ENCODE measurements at regions not wholly inside any gene's neighbourhood (a gene's known extent, or its start where the extent isn't known, plus 50 kb on each side); places are given as distances from the start of the nearest gene placed in this dataset.

DNA sequence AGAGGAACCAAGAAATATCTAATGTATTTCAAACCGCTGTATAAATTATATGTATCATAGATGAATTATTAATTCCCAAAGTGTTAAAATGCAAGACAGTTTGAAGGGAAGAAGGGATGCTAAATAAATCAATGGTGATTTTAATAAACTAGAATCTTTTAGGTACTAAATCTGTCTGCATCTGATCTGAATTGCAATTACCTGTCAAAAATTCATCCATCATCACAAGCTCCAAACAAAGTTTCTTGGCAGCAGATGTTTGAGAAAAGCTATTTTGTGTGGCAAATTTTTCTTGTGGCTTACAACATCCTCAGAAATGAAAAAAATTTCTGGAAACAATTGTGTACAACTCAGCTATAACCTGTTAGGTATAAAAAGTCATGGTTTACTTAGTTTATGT lies 816.0 kb upstream of the NDST4 start:
- Histone ChIP-seq H2BK15ac (ENCODE audit: low read depth, low read length) (no peak overlapping the region), H3K79me2 (ENCODE audit: insufficient read depth, low read length) (no peaks in the 10 kb centered on the region), H3K79me1 (ENCODE audit: insufficient read depth, low read depth, low read length, poor library complexity, severe bottlenecking) (no peaks in the 10 kb centered on the region), H4K20me1 (ENCODE audit: control insufficient read depth, insufficient read depth, insufficient read length) (no peaks in the 10 kb centered on the region), H2BK20ac (ENCODE audit: low read depth, low read length, poor library complexity, severe bottlenecking) (no peak overlapping the region), H3K9me3 (ENCODE audit: control insufficient read depth, low read depth, low read length) (no peaks in the 10 kb centered on the region), H3K23ac (ENCODE audit: insufficient read length, low read depth, low read length) (no peak overlapping the region), H3K56ac (ENCODE audit: insufficient read length, low read depth, low read length) (no peak overlapping the region), H3K4ac (ENCODE audit: low read depth, low read length) (no peak overlapping the region), H3K23me2 (ENCODE audit: insufficient read length, low read depth, low read length, poor library complexity, severe bottlenecking) (no peaks in the 10 kb centered on the region), H3K4me1 (ENCODE audit: insufficient read depth, low read length) (no peaks in the 10 kb centered on the region), H3K4me2 (ENCODE audit: insufficient read depth, insufficient read length, low read length) (no peak overlapping the region), H2BK5ac (ENCODE audit: insufficient read length, low read length) (no peak overlapping the region), H3K27me3 (ENCODE audit: insufficient read depth, low read length) (no peaks in the 10 kb centered on the region), H2BK120ac (ENCODE audit: low read depth, low read length, poor library complexity, severe bottlenecking) (no peak overlapping the region), H3K14ac (ENCODE audit: insufficient read depth, low read length) (no peak overlapping the region), H3K27ac (ENCODE audit: insufficient read length, low read depth, low read length) (no peak overlapping the region), H3K18ac (ENCODE audit: insufficient read length, low read depth, low read length) (no peak overlapping the region), H2BK12ac (ENCODE audit: insufficient read length, low read depth, low read length) (no peak overlapping the region), H2AFZ (ENCODE audit: low read length) (no peak overlapping the region), H3T11ph (ENCODE audit: low read length) (no peak overlapping the region), H3K9ac (ENCODE audit: extremely low read depth, insufficient read length, low read length) (no peak overlapping the region), H2AK5ac (ENCODE audit: insufficient read length, low read length) (no peak overlapping the region), H4K8ac (replicated peaks; ENCODE audit: insufficient read length, low read depth, low read length) (no peak overlapping the region), H4K5ac (ENCODE audit: insufficient read length, low read depth, low read length) (no peak overlapping the region), H4K91ac (ENCODE audit: insufficient read length, low read depth, low read length) (no peak overlapping the region)
- no peaks in the 10 kb centered on the region for H3K4me1 Mint-ChIP-seq
- no peak overlapping the region for H3K27ac Mint-ChIP-seq
- H3K9me3 Mint-ChIP-seq: no peaks in the 10 kb centered on the region
- no CpG with 5 or more reads among the region's 1 CpG for WGBS (ENCODE audit: extremely low coverage, insufficient read length, low lambda C conversion rate)
- no peak overlapping the region for H3K4me3 Mint-ChIP-seq
- TF ChIP-seq, protein P1, sequence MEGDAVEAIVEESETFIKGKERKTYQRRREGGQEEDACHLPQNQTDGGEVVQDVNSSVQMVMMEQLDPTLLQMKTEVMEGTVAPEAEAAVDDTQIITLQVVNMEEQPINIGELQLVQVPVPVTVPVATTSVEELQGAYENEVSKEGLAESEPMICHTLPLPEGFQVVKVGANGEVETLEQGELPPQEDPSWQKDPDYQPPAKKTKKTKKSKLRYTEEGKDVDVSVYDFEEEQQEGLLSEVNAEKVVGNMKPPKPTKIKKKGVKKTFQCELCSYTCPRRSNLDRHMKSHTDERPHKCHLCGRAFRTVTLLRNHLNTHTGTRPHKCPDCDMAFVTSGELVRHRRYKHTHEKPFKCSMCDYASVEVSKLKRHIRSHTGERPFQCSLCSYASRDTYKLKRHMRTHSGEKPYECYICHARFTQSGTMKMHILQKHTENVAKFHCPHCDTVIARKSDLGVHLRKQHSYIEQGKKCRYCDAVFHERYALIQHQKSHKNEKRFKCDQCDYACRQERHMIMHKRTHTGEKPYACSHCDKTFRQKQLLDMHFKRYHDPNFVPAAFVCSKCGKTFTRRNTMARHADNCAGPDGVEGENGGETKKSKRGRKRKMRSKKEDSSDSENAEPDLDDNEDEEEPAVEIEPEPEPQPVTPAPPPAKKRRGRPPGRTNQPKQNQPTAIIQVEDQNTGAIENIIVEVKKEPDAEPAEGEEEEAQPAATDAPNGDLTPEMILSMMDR (conservative IDR thresholded peaks at IDR 0.05): no peak
- H3K36me3 Mint-ChIP-seq (ENCODE audit: insufficient read depth in 1 of 3, low read depth in 3 of 3): no peaks in the 10 kb centered on the region
- no peak for DNase-seq
- no peaks in the 10 kb centered on the region for H3K27me3 Mint-ChIP-seq (ENCODE audit: low read depth)
